OCI-LY1 (cell line): ENCODE measurements at regions not wholly inside any gene's neighbourhood (a gene's known extent, or its start where the extent isn't known, plus 50 kb on each side); places are given as distances from the start of the nearest gene placed in this dataset.

ENCODE experiments used
- EZH2 ChIP-seq: fragments of 200-600 bp; sonication (generic), shearing (Covaris generic); IDR thresholded peaks from 2 replicates; pipeline ENCODE4 v1.8.0; 2017; ENCODE audit warnings: borderline replicate concordance, mixed run types, mild to moderate bottlenecking, antibody characterized with exemption, low read length, moderate library complexity, mixed read lengths
- TF ChIP-seq, protein P1 (sequence below): fragments of 200-600 bp; sonication (generic), shearing (Covaris generic); IDR thresholded peaks from 2 replicates; pipeline ENCODE4 v1.5.1; 2017; ENCODE audit warnings: mild to moderate bottlenecking, antibody characterized with exemption, low read length, moderate library complexity, mixed read lengths

DNA sequence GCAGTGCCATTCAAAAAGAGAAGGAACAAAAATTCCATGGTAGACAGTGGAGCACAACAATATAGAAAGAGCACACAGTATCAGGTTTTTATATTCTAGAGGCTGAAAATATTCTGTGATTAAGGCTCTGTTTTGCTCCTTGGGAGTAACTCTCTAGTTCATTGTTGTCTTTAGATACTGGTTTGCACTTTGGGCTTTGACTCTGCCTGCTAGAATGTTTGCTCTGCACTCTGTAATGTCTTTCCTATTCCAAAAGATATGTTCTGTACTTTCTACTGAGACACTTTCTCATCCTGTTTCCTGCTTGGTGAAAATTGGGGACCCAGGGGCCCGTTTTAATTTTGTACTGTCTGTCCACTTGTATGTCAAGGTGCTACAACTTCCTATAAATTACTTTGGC lies 564.7 kb downstream of the BMP2 start:
- TF ChIP-seq, protein P1, sequence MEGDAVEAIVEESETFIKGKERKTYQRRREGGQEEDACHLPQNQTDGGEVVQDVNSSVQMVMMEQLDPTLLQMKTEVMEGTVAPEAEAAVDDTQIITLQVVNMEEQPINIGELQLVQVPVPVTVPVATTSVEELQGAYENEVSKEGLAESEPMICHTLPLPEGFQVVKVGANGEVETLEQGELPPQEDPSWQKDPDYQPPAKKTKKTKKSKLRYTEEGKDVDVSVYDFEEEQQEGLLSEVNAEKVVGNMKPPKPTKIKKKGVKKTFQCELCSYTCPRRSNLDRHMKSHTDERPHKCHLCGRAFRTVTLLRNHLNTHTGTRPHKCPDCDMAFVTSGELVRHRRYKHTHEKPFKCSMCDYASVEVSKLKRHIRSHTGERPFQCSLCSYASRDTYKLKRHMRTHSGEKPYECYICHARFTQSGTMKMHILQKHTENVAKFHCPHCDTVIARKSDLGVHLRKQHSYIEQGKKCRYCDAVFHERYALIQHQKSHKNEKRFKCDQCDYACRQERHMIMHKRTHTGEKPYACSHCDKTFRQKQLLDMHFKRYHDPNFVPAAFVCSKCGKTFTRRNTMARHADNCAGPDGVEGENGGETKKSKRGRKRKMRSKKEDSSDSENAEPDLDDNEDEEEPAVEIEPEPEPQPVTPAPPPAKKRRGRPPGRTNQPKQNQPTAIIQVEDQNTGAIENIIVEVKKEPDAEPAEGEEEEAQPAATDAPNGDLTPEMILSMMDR = no peak
- no peak for TF ChIP-seq EZH2
